Psoas muscle (tissue), 7 donors: ENCODE measurements at regions not wholly inside any gene's neighbourhood (a gene's known extent, or its start where the extent isn't known, plus 50 kb on each side); places are given as distances from the start of the nearest gene placed in this dataset.
"Not testable (repeated sequence)": the region's sequence is repeated elsewhere in the genome, so short reads cannot be mapped to it uniquely, and the experiment has no call there.

Experiments used
- ATAC-seq, 4 donors: fragments of 200-7000 bp; cut with Tn5 transposase; one replicate each; pipeline ENCODE4 v1.9.1; 2020; ENCODE audit warnings: moderate library complexity in 3 of 4, mild to moderate bottlenecking in 2 of 4
- DNase-seq, 2 donors: peaks; one replicate each; pipeline ENCODE4 v3.0.0-alpha.2; 2020
- H3K27ac ChIP-seq: fragments of 200-600 bp; one replicate; pipeline ENCODE4 v1.8.0; 2022
- H3K27me3 ChIP-seq, 3 donors: fragments of 200-600 bp in 1 of 3; one replicate each; pipeline versions ENCODE4 v1.6.1 to v1.8.0; 2013 to 2022; ENCODE audit warnings: low read length in 2 of 3, mild to moderate bottlenecking in 2 of 3, moderate library complexity in 1 of 3; ENCODE audit not compliant: insufficient read depth in 3 of 3
- H3K36me3 ChIP-seq, 2 donors: fragments of 200-600 bp in 1 of 2; one replicate each; pipeline versions ENCODE4 v1.6.1 to v1.8.0; 2013 to 2022; ENCODE audit warnings: low read depth in 1 of 2, mild to moderate bottlenecking in 1 of 2, moderate library complexity in 1 of 2; ENCODE audit not compliant: insufficient read depth in 1 of 2
- H3K4me1 ChIP-seq: fragments of 200-600 bp; one replicate; pipeline ENCODE4 v1.8.0; 2022
- H3K4me3 ChIP-seq: fragments of 200-600 bp; one replicate; pipeline ENCODE4 v1.8.0; 2022; ENCODE audit warnings: mild to moderate bottlenecking
- H3K9me3 ChIP-seq: fragments of 200-600 bp; one replicate; pipeline ENCODE4 v1.8.0; 2022
- CTCF ChIP-seq: fragments of 200-600 bp; IDR thresholded peaks from one replicate; pipeline ENCODE4 v1.8.0; 2022; ENCODE audit warnings: antibody characterized with exemption
- WGBS, 3 donors: extraction: QIAGEN DNeasy Blood & Tissue Kit; methylation state at CpG; one replicate each; pipeline versions ENCODE4 v1.1.6 to v1.1.7; 2013; 5-methylcytosine and 5-hydroxymethylcytosine counted together
- intact Hi-C, 2 donors: fragments of 100-400 bp; cut with DNase I; formaldehyde crosslinking; loops; one replicate each; pipeline versions ENCODE4 v1.11.0 to v1.14.2; 2022
- donor health status: healthy with polysubstance abuse.
- donor health status: DM: no; HTN: no; CAD: no; lungs with moderate emphysema.
- donor health status: Bipolar disorder and iron deficiency.
- donor health status: healthy.
- donor health status: DM: yes; HTN: yes; CAD: no.
- donor health status: DM: no; HTN: no; CAD: no.
- donor health status: DM: yes; HTN: yes; CAD: no.

GRCh38 chr1:29620631-29621030, 384.3 kb downstream of the PTPRU start:
- Histone ChIP-seq H3K4me1 (no peaks in the 10 kb centered on the region), H3K27me3 (peaks cover 2 to 12% (median 3%) of the 10 kb centered on the region in 3 donors), H3K27ac (no peak overlapping the region), H3K9me3 (no peaks in the 10 kb centered on the region), H3K36me3 (no peaks in the 10 kb centered on the region), H3K4me3 (no peak overlapping the region)
- TF ChIP-seq CTCF: no peak
- DNase-seq (no peak), ATAC-seq (no peak)
- intact Hi-C loops: no loop called here
- 90 to 93% (median 90%) methylated on average over 7 of the region's 7 CpGs for WGBS, 3 donors

- Histone ChIP-seq H3K9me3 (no peaks in the 10 kb centered on the region), H3K4me3 (no peak overlapping the region), H3K27ac (no peak overlapping the region), H3K27me3 (peaks cover 0 to 12% (median 0%) of the 10 kb centered on the region in 3 donors), H3K36me3 (no peaks in the 10 kb centered on the region), H3K4me1 (no peaks in the 10 kb centered on the region)
- intact Hi-C loops: no loop called here
- ATAC-seq (no peak), DNase-seq (no peak)
- TF ChIP-seq CTCF: no peak
These were observed 370.9 kb downstream of the PTPRU start for GRCh38 chr1:29607236-29607635.

GRCh38 chr1:29604796-29605195, 368.5 kb downstream of the PTPRU start:
- H3K27ac ChIP-seq, intact Hi-C loops, H3K4me3 ChIP-seq, H3K27me3 ChIP-seq, DNase-seq, H3K4me1 ChIP-seq, H3K36me3 ChIP-seq, ATAC-seq, H3K9me3 ChIP-seq: not testable (repeated sequence)
- WGBS, 3 donors: 95 to 96% (median 96%) methylated on average over 7 of the region's 7 CpGs

GRCh38 chr1:29603622-29604021, 367.3 kb downstream of the PTPRU start:
- ATAC-seq: no peak
- no peak overlapping the region for H3K27ac ChIP-seq
- H3K36me3 ChIP-seq: no peaks in the 10 kb centered on the region
- no peaks in the 10 kb centered on the region for H3K4me1 ChIP-seq
- H3K27me3 ChIP-seq: peaks cover 0 to 5% (median 0%) of the 10 kb centered on the region in 3 donors
- no peak for DNase-seq
- intact Hi-C loops: no loop called here
- no peak for TF ChIP-seq CTCF
- H3K9me3 ChIP-seq: no peaks in the 10 kb centered on the region
- H3K4me3 ChIP-seq: no peak overlapping the region
- WGBS, 3 donors: 72 to 81% (median 72%) methylated on average over 2 of the region's 2 CpGs

- Histone ChIP-seq H3K4me3 (no peak overlapping the region), H3K4me1 (no peaks in the 10 kb centered on the region), H3K9me3 (no peaks in the 10 kb centered on the region), H3K27me3 (peaks cover 0 to 5% (median 0%) of the 10 kb centered on the region in 3 donors), H3K27ac (no peak overlapping the region), H3K36me3 (no peaks in the 10 kb centered on the region)
- intact Hi-C loops: no loop called here
- WGBS, 3 donors: 86 to 92% (median 89%) methylated on average over 3 of the region's 3 CpGs
- ATAC-seq (no peak), DNase-seq (no peak)
- TF ChIP-seq CTCF: no peak
These were observed 365.9 kb downstream of the PTPRU start for GRCh38 chr1:29602203-29602602.
